Hippocampal formation (tissue), 2 donors: ENCODE measurements at regions not wholly inside any gene's neighbourhood (a gene's known extent, or its start where the extent isn't known, plus 50 kb on each side); places are given as distances from the start of the nearest gene placed in this dataset.
"Not testable (repeated sequence)": the region's sequence is repeated elsewhere in the genome, so short reads cannot be mapped to it uniquely, and the experiment has no call there.

ENCODE experiments used
- DNase-seq, 2 donors: peaks; one replicate each; lab custom pipeline; 2025; lab: John Stamatoyannopoulos, UW

DNA sequence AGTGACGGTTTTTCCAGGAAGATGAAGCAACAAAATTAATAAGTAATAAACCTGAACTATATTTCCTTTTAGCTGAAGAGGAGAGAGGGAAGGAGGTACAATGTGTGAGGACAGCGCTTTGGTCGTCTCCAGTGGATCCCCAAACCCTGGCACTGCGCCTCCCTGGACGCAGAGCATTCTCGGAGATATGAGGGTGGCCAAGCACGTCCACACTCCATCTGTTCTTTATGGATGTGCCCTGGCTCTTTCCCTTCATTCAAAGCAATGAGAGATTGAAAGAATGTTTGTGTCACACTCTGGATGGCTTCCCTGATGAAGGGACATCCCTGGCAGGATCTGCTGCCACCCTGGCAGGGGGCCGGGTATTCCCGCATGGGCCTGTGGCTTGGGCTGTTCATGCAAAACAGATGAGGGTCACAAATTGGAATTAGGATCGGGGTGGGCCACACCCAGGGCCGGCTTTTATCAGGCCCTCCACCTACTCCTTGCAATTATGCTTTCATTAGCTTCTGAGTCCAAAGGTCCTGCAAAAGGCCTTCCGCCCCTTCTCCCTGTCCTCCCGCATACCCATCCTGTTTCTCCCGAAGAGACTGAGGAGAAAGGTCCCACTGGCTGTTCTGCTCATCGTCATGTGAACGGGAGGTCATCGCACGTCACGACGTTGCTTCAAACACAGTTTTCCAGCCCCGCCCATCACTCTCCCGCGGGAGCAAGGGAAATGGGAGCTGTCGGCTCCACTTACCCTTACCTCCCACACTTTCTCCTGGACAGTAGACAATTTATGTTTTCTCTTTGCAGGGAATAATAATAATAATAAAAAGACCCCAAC, 286.1 kb upstream of the IRX4 start:
- DNase-seq: no peak

DNA sequence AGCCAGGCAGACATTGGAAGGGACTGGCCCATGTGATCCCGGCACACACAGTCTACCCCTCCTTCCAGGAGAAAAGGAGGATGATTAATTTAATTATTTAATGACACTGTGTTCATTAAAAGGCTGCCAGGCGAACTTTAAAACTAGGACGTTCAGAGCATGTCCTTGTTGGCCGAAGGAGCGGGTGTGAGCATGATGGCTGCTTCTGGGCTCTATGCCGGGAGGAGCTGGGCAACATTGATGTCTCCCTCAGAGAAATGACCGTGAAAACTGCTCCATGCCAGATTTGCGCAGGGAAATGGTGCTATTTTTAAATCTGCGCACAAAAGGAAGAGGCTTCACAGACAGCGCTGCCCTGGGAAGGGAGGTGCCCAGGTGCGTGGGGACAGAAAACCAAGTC, 284.9 kb upstream of the IRX4 start:
- DNase-seq: no peak

DNA sequence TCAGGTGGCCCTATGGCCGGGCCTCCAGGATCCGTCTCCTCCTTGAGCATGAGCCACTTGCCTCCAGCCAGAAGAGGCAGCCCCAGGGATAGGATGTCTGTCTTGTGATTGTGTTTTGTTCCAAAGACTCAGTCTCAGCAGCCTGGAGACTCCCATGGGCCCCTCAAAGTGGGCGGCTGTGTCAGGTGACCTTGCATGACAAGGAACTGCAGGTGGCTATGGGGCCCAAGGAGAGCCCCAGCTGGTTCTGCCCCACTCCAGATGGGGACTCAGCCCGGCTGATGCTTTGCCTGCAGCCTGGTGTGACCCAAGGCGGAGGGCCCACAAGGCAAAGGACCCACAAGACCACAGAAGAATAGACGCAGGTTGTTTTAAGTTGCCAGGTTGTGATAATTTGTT, 284.3 kb upstream of the IRX4 start:
- DNase-seq: no peak

DNA sequence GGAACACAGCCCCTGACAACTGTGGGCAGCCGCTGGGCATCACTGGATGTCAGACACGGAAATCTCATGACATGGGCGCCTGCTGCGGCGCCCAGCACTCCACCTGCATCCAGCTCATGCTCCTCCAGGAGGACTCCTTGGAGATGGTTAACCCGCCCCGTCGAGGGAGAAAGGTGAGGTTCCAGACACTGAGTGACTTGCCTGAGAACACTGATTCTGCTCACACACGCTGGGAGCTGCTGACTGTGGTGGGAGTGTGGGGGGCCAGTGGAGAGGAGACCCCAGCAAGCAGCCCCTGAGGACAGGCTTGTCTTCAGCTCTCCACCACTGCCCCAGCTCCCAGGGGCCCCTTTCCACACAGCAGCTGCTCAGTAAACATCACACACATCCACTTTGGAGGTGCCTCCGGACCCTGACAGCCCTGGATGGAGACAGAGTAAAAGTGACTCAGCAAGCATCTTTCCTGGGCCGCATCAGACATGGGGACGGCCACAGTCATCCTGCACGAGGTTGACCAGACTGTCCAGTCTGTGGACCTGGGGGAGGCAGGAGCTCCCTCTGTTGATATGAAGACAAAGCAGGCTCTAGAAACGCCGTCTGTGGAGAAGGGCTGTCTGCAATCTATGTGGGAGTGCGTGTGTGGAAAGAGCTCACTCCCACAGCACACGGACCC, 283.7 kb upstream of the IRX4 start:
- no peak for DNase-seq

DNA sequence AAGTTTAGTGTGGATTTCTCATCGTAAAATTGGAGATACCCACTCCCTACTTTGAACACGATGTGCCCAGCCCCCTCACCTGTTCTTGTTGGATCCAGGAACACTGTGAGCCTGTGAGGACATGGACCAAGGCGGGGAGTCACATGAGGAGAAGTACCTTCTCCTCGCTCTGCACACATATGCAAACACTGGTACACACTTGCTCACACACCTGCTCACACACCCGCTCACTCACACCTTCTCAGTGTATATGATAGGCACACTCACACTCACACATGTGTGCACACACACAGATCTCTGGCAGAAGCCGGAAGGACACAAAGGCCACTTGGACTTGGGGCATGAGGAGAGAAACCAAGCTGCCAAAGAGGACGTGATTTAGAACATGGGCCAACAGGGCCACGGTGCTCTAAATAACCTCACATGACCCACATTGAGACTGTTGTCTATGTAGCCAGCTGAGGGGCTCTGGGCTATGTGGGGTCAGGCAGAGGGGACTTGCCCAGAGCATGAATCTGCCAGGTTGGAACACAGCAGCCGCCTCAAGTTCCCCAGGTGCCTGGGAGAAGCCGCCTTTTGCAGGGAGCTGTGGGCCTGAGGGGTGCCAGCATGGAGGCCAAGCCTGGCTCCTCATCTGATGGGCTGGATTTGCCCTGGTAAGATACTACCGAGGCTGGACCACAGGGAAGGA, 283.0 kb upstream of the IRX4 start:
- DNase-seq: no peak

DNA sequence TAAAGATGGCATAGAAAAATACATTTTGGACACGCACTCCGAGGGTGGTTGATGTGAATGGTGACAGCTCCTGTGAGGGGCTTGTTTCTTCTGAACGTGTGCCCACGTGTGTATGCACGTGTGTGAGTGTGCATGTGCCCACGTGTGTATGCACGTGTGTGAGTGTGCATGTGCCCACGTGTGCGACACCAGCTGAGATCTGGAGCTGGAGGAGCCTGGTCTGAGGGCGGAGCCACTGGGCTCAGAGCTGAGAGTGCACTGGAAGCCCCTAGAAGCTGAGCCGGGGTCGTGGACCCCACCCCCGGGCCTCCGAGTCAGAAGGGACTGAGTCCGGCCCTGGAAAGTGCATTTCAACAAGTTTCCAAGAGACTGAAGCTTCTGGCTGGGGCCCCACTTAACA, 282.5 kb upstream of the IRX4 start:
- no peak for DNase-seq

DNA sequence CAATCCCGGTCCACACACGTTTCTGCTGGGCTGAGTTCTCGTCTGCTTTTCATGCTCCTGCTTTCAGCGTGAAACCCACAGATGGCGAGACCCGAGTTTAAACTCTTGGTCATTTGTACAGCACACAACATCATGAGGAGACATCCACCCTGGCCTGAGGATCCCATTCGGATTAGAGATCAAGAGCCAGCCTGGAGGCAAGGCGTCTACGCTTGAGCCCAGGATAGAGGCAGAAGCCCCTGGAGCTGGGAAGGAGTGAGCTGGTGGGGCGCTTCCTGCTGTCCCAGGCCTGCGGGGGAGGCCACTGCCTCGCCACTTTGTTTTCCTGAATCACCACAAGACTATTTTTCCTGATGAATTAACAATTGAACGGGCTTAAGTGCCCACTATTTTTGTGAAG, 281.9 kb upstream of the IRX4 start:
- no peak for DNase-seq

DNA sequence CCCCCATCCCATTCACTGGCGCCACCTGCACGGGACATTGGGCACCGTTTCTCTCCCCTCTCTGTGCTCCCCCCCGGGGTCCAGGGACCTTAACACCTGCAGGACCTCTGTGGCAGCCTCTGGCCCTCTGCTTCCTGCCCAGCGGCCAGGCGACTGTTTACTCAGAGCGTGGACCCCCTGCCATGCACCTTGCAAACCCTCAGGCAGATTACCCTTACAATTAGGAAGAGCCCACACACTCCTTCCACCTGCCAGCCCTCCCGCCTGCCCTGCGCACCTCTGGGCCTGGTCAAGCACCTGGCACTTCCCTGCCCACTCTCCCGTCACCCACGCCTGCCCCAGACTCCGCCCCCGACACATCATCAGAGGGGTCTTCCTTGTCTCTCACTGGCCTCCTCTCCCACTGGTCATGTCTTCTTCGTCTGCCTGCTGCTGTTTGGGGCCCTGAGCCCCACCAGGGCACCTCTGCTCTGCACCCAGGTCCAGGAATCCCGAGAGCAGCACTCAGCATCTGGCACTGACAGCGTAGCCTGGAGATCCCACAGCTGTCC, 281.3 kb upstream of the IRX4 start:
- no peak for DNase-seq

DNA sequence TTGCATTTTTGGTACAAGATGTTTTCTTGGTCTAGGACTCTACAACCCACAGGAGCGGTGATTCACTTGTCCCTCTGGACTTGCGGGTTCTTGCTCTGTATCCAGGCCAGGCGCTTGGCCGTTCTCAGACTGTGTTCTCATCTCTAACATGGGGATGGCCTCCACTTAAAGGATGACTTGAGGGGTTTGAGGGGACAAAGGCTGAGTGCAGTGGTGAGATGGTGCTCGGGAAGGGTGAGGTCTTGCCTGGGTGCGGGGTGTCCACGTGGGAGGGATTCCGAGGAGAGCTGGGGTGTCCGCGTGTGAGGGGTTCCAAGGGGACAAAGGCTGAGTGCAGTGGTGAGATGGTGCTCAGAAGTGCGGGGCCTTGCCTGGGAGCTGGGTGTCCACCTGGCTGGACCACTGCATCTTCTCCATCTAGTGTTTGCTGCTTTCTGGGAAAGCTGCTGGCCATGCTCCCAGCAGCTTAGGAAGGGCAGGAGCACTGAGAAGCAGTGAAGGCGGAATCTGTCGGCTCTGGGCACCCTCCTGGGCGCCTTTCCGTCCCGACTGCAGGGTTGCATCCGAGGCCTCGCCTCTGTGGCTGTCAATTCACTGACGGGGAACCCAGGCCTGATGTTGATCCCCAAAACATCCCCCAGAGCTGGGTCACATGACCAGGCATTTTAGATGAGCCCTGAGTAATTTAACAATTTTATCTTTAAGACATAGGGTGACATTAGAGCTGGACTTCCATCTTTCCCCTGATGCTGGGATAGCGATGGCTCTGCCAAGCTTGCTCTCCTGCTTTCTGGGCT, 280.5 kb upstream of the IRX4 start:
- no peak for DNase-seq

DNA sequence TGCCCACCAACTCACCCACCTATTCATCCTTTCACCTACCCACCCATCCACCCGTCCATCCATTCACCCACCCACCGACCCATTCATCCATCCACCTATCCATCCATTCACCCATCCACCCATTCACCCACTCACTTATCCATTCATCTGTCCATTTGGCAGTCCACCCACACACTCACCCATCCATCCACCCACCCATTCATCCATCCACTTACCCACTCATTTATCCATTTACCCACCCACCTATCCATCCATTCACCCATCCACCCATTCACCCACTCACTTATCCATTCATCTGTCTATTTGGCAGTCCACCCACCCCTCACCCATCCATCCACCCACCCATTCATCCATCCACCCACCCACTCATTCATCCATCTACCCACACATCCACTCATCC, 278.1 kb upstream of the IRX4 start:
- no peak for DNase-seq

DNA sequence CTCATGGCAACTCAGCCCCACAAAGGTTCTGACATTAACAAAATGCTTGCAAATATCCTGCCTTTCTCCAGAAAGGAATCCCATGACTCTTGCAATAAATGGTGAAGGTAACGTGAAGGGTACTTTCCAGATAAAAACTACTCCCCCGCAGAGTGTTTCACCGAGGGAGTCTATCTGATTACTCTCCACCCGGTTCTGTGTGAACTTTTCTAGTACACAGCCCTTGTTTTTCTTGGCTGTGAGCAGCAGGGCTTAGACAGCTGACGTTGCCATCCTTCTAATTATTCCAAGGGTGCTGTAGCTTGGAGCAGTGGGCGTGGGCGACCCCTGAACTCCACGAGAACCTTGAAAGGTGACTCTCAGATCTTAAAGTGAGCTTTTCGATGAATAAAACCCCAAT, 276.0 kb upstream of the IRX4 start:
- no peak for DNase-seq

DNA sequence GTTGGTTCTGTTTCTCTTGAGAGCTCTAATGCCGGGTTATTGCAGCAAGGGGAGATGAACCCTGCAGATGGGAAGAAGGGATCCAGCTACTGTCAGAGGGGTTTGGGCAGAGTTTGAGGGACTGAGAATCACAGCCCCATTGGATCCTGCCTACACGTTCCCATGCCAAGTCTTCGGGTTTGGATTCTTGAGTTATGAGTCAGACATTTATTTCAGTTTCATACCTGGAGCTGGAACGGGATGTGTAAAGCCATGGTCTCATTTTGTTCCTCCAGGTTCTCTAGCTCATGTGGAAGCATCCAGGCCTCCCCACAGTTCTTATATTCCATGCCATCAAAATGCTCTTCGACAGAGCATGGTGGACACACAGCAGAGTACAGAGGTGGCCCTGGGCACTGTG, 275.4 kb upstream of the IRX4 start:
- no peak for DNase-seq

DNA sequence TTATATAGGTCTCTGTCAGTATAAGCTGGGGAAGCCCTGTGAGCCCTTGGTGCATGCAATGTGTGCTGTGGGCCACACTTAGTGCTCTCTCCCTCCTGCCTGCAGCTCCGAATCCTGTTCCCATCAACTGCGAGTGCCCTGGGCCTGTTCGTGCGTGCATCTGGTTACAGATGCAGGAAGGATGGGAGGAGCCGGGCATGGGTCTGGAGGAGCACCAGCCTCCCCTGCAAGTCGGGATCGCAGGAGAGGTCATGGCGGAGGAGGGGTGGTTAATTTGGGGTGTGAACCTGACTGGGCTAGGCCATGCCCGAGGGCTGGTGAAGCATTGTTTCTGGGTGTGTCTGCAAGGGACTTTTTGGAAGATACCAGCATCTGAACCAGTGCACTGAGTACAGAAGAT, 274.6 kb upstream of the IRX4 start:
- no peak for DNase-seq

DNA sequence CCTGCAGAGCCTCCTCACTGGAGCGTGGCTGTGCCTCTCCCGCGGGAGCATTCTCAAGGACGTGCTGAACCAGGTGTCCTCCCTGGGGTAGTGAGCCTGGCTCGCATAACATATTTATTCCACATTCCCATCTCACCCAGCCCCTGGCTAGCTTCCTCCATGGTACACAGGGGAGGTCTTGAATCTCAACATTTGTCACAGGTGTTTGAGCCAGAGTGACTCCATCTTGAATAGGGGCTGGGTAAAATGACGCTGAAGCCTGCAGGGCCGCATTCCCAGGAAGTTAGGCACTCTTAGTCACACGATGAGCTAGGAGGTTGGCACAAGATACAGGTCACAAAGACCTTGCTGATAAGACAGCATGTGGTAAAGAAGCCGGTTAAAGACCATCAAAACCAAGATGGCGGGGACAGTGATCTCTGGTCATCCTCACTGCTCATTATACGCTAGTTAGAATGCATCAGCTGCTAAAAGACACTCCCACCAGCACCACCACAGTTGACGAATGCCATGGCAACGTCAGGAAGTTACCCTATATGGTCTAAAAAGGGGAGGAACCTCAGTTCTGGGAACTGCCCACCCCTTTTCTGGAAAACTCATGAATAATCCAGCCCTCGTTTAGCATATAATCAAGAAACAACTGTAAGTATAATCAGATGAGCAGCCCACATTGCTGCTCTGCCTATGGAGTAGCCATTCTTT, 273.8 kb upstream of the IRX4 start:
- no peak for DNase-seq

DNA sequence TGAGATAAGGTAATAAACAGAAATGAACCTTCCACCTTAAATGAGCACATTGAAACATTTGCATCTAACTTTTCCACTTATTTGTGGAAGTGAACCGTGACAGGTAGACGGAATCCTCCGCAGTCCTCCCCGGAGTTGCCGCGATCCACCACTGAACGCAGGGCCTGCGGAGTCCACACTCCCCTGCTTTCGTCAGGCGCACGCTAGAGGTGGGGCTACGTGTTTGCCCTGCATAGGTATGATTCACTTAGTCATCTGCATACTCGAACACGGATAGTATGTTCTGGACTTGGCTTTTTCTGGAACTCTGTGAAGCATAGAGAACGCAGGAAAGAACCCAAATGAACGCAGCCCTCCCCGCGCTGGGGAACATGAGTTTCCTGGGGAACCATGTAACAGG, 272.8 kb upstream of the IRX4 start:
- DNase-seq: no peak

DNA sequence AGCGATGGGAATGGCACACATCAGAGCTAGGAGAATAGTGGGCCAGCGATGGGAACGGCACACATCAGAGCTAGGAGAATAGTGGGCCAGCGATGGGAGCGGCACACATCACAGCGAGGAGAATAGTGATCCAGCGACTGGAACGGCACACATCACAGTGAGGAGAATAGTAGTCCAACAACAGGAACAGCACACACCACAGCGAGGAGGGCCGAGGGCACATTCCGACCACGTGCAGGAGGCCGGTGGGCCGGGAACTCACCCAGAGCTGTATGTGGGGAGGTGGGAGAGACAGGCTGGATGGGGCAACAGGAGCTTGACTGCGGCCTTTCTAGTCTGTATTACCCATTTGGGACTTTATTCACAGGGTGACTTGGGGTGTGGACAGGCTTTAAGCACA, 271.1 kb upstream of the IRX4 start:
- DNase-seq: no peak

DNA sequence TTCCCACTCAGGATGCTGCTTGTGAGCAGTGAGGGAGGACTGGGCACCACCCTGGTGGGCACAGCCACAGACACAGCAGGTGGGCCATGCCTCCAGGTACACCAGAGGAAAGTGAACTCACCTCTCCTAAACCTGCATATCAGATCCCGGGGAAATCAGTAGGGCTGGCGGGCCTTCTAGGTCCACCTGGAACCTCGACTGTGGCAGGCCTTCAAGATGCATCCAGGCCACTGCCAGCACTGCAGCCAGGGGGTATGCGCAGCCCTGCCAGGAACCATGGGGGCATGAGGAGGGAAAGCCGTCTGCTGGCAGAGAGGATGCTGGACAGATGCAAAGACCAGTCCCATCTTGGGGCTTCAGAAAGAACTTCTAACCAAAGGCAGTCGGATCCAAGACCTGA, 270.6 kb upstream of the IRX4 start:
- DNase-seq: no peak

DNA sequence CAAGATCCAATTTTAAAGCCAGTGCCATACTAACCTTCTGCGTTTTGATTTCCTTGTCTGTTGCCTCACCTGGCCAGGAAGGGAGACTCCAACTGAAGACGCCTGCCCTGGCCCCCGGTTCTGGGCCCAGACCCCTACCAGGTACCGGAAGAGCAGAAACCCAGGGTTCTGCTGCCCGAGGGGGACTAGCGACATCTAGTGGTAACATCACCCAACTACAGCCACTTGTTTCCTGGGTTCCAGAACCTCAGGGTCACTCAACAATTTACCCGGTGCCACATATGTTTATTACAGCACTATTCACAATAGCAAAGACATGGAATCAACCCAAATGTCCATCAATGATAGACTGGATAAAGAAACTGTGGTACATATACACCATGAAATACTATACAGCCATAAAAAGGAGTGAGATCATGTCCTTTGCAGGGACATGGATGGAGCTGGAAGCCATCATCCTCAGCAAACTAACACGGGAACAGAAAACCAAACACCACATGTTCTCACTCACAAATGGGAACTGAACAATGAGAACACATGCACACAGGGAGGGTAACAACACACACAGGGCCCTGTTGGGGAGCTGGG, 268.7 kb upstream of the IRX4 start:
- DNase-seq: not testable (repeated sequence)

DNA sequence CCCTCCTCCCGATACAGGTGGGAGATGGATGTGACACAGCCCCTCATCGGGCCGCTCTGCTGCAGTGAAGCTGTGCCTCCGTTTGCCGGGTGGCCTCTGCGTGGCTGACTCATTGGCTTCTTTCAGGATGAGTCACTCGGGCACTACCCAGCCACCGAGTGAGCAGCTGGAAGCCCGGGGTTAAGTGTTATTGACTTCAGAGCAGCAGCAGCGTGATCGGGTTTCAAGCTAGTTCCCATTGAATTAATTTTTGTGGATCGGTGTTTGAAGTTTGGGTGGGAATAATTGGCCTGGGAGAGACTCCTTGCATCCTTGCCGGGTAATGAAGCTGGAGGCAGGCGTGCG, 266.4 kb upstream of the IRX4 start:
- DNase-seq: no peak

DNA sequence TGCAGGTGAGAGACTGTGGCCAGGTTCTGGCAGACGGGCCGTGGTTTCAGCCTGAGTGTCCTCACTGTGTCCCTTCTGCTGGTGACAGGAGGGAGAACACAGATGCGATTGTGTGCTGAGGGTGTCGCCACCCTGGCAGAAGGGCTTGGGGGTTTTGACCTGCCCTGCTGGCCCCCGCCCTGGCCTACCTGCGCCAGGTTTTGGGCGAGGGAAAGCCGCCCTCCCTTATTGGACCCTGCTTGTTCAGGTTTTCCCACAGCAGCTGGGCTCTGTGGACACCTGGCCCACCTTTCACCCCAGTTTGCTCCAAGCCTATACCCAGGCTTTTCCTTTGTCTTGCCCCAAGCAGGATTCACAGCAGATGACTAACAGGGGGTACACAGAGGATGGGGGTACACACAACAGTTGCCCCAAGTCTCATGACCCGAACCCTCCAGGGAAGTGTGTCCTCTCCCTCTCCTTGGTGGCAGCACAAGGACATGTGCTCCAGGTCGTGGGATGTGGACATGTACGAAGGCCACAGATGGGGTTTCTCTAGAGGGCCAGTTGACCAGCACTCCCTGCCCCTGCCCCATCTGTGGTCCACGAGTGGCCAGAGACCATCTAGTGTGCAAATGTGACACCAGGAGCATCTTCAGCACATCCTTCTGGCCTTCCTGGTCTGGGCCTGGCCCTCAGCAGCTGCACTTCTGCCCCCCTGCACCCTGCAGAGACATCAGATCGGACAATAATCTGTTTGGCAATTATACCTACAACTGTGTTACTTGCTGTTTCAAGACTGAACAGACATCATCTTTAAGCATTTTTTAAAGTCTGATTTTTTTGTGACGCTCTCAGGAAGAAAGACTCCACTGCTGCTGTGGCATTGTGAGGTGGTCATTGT, 265.8 kb upstream of the IRX4 start:
- DNase-seq: no peak
